Transverse colon (tissue), 3 donors: ENCODE measurements at regions not wholly inside any gene's neighbourhood (a gene's known extent, or its start where the extent isn't known, plus 50 kb on each side); places are given as distances from the start of the nearest gene placed in this dataset.

Experiments
- CTCF ChIP-seq, 5 experiments: fragments of 200-600 bp in 3 of 5; fragments of 450-650 bp in 2 of 5; sonication (generic) in 3 of 5; IDR thresholded peaks; 1 replicate in 2 of 5; 2 replicates in 3 of 5; pipeline ENCODE4 v1.5.1; 2016 to 2017; ENCODE audit warnings: antibody characterized with exemption in 5 of 5, inconsistent platforms in 3 of 5, mild to moderate bottlenecking in 2 of 5, moderate library complexity in 1 of 5
- EP300 ChIP-seq: sonication (generic); formaldehyde crosslinking; IDR thresholded peaks from one replicate; pipeline ENCODE4 v1.6.1; 2017; ENCODE audit warnings: antibody characterized with exemption, low read depth
- POLR2A ChIP-seq: fragments of 450-650 bp; IDR thresholded peaks from one replicate; pipeline ENCODE4 v1.6.1; 2016; ENCODE audit warnings: antibody characterized with exemption, mild to moderate bottlenecking, moderate library complexity

GRCh38 chr3:27889745-27890144 is 167.6 kb upstream of the EOMES start:
- no peak for TF ChIP-seq POLR2A
- no peak for TF ChIP-seq CTCF (IDR thresholded peaks at IDR 0.05)
- no peak for TF ChIP-seq EP300
